Hepatocyte (in vitro differentiated cells): ENCODE measurements at regions not wholly inside any gene's neighbourhood (a gene's known extent, or its start where the extent isn't known, plus 50 kb on each side); places are given as distances from the start of the nearest gene placed in this dataset.

Experiments used
- DNase-seq: peaks from one replicate; pipeline ENCODE4 v3.0.0-alpha.2; 2016; ENCODE audit warnings: low spot score
- H2AFZ ChIP-seq: fragments of 200-600 bp; sonication (generic); 2 replicates; pipeline ENCODE4 v1.6.0; 2016; ENCODE audit warnings: antibody characterized with exemption, mild to moderate bottlenecking
- H3K27ac ChIP-seq: fragments of 200-600 bp; sonication (generic); 2 replicates; pipeline ENCODE4 v1.5.1; 2016; ENCODE audit warnings: mild to moderate bottlenecking
- H3K27me3 ChIP-seq: fragments of 200-600 bp; sonication (generic); 2 replicates; pipeline ENCODE4 v1.6.1; 2016
- H3K36me3 ChIP-seq: fragments of 200-600 bp; sonication (generic); replicated peaks from 2 replicates; pipeline ENCODE4 v1.5.1; 2016; ENCODE audit warnings: low read depth; ENCODE audit not compliant: insufficient read depth
- H3K4me1 ChIP-seq: fragments of 200-600 bp; sonication (generic); 2 replicates; pipeline ENCODE4 v1.5.1; 2016; ENCODE audit warnings: mild to moderate bottlenecking, moderate library complexity; ENCODE audit not compliant: insufficient read depth
- H3K4me2 ChIP-seq: fragments of 200-600 bp; sonication (generic); 2 replicates; pipeline ENCODE4 v1.6.0; 2016
- H3K4me3 ChIP-seq: fragments of 200-600 bp; sonication (generic); 2 replicates; pipeline ENCODE4 v1.5.1; 2016; ENCODE audit warnings: mild to moderate bottlenecking
- H3K79me2 ChIP-seq: fragments of 200-600 bp; sonication (generic); 2 replicates; pipeline ENCODE4 v1.6.0; 2017; ENCODE audit warnings: mild to moderate bottlenecking
- H3K9me2 ChIP-seq: fragments of 200-600 bp; sonication (generic); replicated peaks from 2 replicates; pipeline ENCODE4 v1.6.0; 2017; ENCODE audit warnings: mild to moderate bottlenecking; ENCODE audit not compliant: insufficient read depth
- H3K9me3 ChIP-seq: fragments of 200-600 bp; sonication (generic); 2 replicates; pipeline ENCODE4 v1.5.1; 2016; ENCODE audit warnings: low read depth, mild to moderate bottlenecking
- H4K20me1 ChIP-seq: fragments of 200-600 bp; sonication (generic); 2 replicates; pipeline ENCODE4 v1.6.0; 2016; ENCODE audit warnings: mild to moderate bottlenecking; ENCODE audit not compliant: insufficient read depth, poor library complexity, severe bottlenecking
- EZH2 ChIP-seq: fragments of 200-600 bp; sonication (generic); IDR thresholded peaks from 2 replicates; pipeline ENCODE4 v1.6.1; 2016; ENCODE audit warnings: antibody characterized with exemption, mild to moderate bottlenecking, borderline replicate concordance
- EZH2phosphoT487 ChIP-seq: fragments of 200-600 bp; sonication (generic); IDR thresholded peaks from one replicate; pipeline ENCODE4 v1.6.1; 2018; ENCODE audit warnings: antibody characterized with exemption, mild to moderate bottlenecking, low read depth, moderate library complexity; ENCODE audit not compliant: unreplicated experiment, severe bottlenecking
- WGBS: methylation state at CpG from one replicate; pipeline ENCODE4 v1.1.6; 2016; ENCODE audit warnings: low lambda C conversion rate; ENCODE audit errors: missing lambda C conversion rate; 5-methylcytosine and 5-hydroxymethylcytosine counted together
- TF ChIP-seq, protein P1 (sequence below): fragments of 200-600 bp; sonication (generic); IDR thresholded peaks from 2 replicates; pipeline ENCODE4 v1.5.1; 2016; ENCODE audit warnings: antibody characterized with exemption, mild to moderate bottlenecking; ENCODE audit not compliant: poor library complexity

DNA sequence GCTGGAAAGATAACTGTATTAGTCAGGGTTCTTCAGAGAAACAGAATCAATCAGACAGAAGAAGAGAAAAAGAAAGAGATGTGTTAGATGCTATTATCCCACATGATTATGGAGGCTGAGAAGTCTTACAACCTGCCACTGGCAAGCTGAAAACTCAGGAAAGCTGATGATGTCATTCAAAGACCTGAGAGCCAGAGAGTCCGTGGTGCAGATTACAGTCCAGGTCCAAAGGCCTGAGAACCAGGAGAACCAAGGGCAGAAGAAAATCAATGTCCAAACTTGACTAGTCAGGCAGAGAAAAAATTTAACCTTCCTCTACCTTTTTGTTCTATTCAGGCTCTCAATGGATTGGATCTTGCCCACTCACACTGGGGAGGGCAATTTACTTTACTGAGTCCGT, 172.5 kb downstream of the QDPR start:
- TF ChIP-seq, protein P1, sequence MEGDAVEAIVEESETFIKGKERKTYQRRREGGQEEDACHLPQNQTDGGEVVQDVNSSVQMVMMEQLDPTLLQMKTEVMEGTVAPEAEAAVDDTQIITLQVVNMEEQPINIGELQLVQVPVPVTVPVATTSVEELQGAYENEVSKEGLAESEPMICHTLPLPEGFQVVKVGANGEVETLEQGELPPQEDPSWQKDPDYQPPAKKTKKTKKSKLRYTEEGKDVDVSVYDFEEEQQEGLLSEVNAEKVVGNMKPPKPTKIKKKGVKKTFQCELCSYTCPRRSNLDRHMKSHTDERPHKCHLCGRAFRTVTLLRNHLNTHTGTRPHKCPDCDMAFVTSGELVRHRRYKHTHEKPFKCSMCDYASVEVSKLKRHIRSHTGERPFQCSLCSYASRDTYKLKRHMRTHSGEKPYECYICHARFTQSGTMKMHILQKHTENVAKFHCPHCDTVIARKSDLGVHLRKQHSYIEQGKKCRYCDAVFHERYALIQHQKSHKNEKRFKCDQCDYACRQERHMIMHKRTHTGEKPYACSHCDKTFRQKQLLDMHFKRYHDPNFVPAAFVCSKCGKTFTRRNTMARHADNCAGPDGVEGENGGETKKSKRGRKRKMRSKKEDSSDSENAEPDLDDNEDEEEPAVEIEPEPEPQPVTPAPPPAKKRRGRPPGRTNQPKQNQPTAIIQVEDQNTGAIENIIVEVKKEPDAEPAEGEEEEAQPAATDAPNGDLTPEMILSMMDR, result no peak
- TF ChIP-seq EZH2 (no peak), EZH2phosphoT487 (no peak)
- no peaks in the 10 kb centered on the region for H3K4me1 ChIP-seq
- H3K36me3 ChIP-seq, result no peaks in the 10 kb centered on the region
- H3K4me3 ChIP-seq, result no peak overlapping the region
- no peak for DNase-seq
- no peak overlapping the region for H3K4me2 ChIP-seq
- no peaks in the 10 kb centered on the region for H3K27me3 ChIP-seq
- H3K9me2 ChIP-seq, result no peaks in the 10 kb centered on the region
- H2AFZ ChIP-seq, result no peak overlapping the region
- H4K20me1 ChIP-seq, result no peaks in the 10 kb centered on the region
- no peaks in the 10 kb centered on the region for H3K9me3 ChIP-seq
- 71% methylated on average over 2 of the region's 2 CpGs for WGBS
- no peaks in the 10 kb centered on the region for H3K79me2 ChIP-seq
- H3K27ac ChIP-seq, result no peak overlapping the region

DNA sequence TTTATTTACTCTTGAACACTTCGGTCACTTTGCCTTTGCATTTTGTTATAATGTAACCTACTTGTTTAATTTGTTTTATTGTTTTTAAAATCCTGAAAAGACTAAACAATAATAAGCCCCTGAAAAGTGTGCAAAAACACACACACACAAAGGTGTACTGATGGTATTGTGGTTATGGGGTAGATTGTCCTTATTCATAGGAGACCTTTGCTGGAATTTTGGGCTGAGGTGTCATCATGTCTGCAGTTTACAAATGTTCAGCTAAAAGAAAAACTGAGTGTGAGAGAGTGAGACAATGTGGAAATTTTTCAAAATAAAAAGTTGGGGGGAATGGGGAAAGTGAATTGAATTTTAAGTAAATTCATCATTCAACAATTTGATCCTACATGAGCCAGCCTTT, 174.9 kb downstream of the QDPR start:
- Histone ChIP-seq H3K4me2 (no peak overlapping the region), H3K4me3 (no peak overlapping the region), H3K9me3 (no peaks in the 10 kb centered on the region), H3K4me1 (no peaks in the 10 kb centered on the region), H3K36me3 (no peaks in the 10 kb centered on the region), H4K20me1 (no peaks in the 10 kb centered on the region), H3K27ac (no peak overlapping the region), H3K79me2 (no peaks in the 10 kb centered on the region), H3K9me2 (no peaks in the 10 kb centered on the region), H2AFZ (no peak overlapping the region), H3K27me3 (no peaks in the 10 kb centered on the region)
- TF ChIP-seq, protein P1, result no peak
- TF ChIP-seq EZH2phosphoT487 (no peak), EZH2 (no peak)
- WGBS, result 100% methylated on average over 1 of the region's 1 CpG
- DNase-seq, result no peak

DNA sequence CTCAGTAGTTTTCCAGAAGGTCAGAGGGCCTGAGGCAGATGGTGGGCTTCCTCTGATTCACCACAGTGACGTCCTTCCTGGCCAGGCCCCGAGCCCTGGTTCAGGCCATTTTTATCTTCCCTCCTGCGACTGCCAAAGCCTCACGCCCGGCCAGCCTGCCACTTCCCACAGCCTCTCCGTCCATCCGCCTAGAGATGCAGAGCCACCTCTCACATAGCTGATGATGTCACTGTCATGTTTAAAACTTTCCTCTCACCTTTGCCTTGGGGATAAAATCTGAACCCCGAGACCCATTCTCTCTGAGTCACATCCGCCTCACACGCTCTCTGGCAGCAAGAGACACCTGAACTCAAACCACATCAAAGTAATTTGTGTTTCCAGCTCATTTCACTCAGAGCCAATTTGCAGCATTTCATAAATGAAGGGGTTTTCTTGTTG, 175.3 kb downstream of the QDPR start:
- Histone ChIP-seq H3K4me3 (no peak overlapping the region), H3K27me3 (no peaks in the 10 kb centered on the region), H2AFZ (no peak overlapping the region), H4K20me1 (no peaks in the 10 kb centered on the region), H3K9me3 (no peaks in the 10 kb centered on the region), H3K36me3 (no peaks in the 10 kb centered on the region), H3K27ac (no peak overlapping the region), H3K4me1 (no peaks in the 10 kb centered on the region), H3K79me2 (no peaks in the 10 kb centered on the region), H3K9me2 (no peaks in the 10 kb centered on the region), H3K4me2 (no peak overlapping the region)
- no peak for TF ChIP-seq EZH2
- TF ChIP-seq, protein P1, result no peak
- TF ChIP-seq EZH2phosphoT487, result no peak
- DNase-seq, result no peak
- WGBS, result 76% methylated on average over 10 of the region's 10 CpGs

DNA sequence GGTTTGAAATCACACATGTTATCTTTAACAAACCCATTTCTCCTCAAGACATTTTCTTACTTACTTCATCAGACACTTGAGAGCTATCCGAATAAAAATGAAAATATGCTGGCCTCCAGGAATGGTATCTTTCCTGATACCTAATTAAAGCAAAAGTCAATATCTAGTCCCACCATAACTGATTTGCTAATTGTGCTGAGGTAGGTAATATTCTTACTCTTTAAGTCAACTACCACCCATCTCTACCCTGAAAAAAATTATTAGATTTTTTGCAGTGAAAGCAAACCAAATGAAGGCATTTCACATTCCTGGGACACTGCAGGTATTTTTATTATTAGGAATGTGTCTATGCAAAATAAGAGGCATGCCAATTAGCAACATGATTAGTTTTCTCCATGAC, 175.8 kb downstream of the QDPR start:
- Histone ChIP-seq H2AFZ (no peak overlapping the region), H3K27me3 (no peaks in the 10 kb centered on the region)

More for the DNA sequence above, 175.8 kb downstream of the QDPR start:
- H3K4me1 ChIP-seq, result no peaks in the 10 kb centered on the region
- H4K20me1 ChIP-seq, result no peaks in the 10 kb centered on the region
- H3K4me3 ChIP-seq, result no peak overlapping the region
- 100% methylated on average over 1 of the region's 1 CpG for WGBS
- no peaks in the 10 kb centered on the region for H3K79me2 ChIP-seq
- no peak overlapping the region for H3K4me2 ChIP-seq
- TF ChIP-seq, protein P1, result no peak
- no peak for TF ChIP-seq EZH2
- TF ChIP-seq EZH2phosphoT487, result no peak
- H3K9me2 ChIP-seq, result no peaks in the 10 kb centered on the region
- H3K27ac ChIP-seq, result no peak overlapping the region
- H3K9me3 ChIP-seq, result no peaks in the 10 kb centered on the region
- no peak for DNase-seq
- H3K36me3 ChIP-seq, result no peaks in the 10 kb centered on the region
